NCI-H510A (cell line): ENCODE measurements at regions not wholly inside any gene's neighbourhood (a gene's known extent, or its start where the extent isn't known, plus 50 kb on each side); places are given as distances from the start of the nearest gene placed in this dataset.

ENCODE experiments used
- DNase-seq: peaks from one replicate; lab custom pipeline; 2025; lab: John Stamatoyannopoulos, UW

- DNase-seq: no peak
These were observed 64.2 kb upstream of the ZNF469 start for GRCh38 chr16:88318521-88318920.

DNA sequence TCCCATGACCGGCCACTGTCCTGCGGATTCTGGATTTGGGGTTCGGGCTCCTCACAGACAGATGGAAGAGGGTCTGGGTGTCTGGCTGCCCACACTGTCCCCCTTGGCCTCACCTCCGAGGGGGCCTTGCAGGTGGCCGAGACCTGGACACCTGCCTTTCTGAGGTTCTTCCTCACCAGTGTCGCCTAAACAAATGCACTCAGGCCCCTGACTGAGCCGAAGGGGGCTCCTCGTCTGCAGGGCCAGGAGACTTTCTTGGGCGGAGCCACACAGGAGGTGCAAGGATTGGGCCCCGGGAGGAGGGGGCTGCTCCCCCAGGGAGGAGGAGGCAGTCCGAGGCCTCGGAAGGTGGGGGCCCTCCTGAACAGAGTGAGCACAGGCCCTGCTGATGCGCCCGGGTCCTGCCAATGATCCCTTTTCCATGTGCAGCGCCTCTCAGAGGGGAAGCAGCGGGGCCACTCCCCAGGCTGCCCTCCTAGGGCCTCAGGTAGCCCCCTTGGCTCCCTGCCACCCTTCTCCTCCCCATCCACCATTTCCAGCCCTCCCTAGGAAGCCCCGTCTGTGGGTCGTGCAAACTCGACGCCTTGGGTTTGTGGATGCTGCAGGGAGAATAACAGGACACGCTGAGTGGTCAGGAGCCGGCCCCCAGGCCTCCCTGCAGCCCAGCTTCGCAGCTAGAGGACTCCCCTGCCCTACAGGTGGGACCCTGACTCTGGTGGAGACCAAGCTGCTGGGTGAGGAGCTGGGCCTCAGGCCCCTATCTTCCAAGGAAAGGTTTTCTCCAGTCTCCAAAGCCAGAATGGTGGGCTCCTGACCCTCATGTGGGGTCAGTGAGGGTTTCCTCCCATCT lies 63.4 kb upstream of the ZNF469 start:
- no peak for DNase-seq

DNA sequence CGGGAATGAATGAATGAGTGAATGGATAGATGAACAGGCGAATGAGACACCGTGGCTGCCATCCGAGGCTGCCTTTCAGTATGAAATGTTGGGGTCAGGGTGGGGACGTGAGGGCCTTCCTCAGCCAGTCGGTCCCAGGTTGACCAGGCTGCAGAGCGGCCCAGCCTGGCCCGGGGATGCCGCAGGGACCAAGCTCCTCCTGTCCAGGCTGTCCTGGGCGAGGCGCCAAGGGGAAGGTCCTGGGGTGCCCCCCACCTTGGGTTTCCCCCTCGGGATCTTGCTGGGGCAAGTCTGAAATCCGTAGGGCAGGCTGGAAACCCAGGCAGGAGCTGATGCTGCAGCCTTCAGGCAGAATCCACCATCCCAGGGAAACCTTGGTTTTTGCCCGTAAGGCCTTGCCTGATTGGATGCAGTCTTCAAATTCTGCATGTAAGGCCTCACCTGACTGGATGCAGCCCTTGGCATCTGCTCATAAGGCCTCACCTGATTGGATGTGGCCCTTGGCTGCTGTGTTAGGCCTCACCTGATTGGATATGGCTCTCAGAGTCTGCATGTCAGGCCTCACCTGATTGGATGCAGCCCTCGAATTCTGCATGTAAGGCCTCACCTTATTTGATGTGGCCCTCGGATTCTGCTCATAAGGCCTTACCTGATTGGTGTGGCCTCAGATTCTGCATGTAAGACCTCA lies 61.7 kb upstream of the ZNF469 start:
- no peak for DNase-seq

DNA sequence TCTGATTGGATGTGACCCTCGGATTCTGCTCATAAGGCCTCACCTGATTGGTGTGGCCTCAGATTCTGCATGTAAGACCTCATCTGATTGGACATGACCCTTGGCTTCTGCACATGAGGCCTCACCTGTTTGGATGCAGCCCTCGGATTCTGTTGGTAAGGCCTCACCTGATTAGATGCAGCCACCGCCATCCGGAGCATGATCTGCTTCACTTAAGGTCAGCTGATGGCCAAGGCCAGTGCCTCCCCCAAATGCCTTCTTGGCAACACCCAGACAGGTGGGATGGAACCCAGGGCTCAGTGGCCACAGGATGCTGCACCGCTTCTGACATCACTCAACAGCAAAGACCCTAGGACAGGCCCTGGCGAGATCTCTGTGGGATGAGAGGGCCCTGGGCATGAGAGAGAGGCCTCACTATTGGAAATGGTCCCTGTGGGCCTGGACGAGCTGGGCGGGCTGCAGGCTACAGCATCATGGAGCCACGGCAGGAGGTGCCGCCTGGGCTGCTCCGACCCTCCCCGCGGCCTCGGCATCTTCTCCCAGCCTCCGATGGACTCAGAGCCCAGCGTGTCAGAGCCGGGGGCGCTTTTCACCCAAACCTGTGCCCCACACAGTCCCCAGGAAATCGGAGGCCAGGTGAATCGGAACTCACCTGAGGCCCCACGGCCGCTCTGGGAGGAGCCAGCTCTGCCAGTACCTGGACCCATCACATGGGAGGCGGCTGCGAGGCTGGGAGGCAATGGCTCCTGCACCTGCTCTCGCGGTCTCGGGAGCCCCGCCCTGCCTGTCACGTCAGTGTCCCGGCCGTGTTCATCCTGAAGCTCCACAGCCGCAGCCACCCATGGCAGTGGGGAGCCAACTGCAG lies 60.9 kb upstream of the ZNF469 start:
- DNase-seq: no peak

- DNase-seq: no peak
These were observed 60.2 kb upstream of the ZNF469 start for GRCh38 chr16:88322500-88322970.

GRCh38 chr16:88323041-88323440 lies 59.7 kb upstream of the ZNF469 start:
- no peak for DNase-seq

DNA sequence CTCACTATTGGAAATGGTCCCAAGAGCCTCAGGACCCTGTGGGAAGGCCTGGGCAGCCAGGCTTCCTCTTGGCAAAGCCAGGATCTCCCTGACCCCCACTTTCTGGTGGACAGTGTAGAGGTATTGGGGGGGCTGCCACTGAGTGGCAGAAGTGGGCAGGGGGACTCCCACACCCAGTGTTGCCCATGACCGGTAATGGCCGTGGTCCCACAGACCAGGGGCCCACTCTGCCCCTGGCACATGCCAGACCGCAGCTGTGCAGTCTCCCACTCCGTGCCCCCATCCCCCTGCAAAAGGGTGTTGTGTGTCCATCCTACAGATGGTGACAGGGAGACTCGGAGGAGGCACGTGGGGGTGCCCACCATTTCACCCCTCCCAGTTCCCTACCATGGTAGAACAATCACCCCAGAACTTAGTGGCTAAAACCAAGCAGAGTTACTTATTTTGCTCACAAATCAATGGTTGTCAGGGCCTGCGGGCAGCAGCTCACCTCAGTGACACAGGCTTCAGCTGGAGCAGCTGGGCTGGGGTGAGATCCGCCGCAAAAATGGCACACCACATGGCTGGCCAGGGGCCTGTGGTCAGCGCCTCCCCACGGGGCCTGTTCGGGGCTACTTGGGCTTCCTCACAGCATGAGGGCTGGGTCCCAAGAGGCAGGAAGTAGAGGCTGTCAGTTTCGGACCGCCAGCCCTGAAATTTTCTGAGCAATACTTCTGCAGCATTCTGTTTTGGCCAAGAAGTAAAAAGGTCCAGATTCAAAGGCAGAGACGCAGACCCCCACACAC lies 59.0 kb upstream of the ZNF469 start:
- DNase-seq: no peak

GRCh38 chr16:88325087-88325750 lies 57.5 kb upstream of the ZNF469 start:
- no peak for DNase-seq

DNA sequence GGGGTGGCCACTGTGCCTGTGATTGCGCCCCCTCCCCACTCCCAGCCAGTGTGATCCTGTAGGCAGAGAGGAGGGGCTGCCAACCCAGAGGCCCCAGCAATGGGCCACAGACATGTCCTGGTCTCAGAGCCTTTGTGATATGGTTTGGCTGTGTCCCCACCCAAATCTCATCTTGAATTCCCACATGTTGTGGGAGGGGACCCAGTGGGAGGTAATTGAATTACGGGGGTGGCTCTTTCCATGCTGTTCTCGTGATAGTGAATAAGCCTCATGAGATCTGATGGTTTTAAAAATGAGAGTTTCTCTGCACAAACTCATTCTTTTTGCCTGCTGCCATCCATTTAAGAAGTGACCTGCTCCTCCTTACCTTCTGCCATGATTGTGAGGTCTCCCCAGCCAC lies 56.8 kb upstream of the ZNF469 start:
- DNase-seq: no peak

DNA sequence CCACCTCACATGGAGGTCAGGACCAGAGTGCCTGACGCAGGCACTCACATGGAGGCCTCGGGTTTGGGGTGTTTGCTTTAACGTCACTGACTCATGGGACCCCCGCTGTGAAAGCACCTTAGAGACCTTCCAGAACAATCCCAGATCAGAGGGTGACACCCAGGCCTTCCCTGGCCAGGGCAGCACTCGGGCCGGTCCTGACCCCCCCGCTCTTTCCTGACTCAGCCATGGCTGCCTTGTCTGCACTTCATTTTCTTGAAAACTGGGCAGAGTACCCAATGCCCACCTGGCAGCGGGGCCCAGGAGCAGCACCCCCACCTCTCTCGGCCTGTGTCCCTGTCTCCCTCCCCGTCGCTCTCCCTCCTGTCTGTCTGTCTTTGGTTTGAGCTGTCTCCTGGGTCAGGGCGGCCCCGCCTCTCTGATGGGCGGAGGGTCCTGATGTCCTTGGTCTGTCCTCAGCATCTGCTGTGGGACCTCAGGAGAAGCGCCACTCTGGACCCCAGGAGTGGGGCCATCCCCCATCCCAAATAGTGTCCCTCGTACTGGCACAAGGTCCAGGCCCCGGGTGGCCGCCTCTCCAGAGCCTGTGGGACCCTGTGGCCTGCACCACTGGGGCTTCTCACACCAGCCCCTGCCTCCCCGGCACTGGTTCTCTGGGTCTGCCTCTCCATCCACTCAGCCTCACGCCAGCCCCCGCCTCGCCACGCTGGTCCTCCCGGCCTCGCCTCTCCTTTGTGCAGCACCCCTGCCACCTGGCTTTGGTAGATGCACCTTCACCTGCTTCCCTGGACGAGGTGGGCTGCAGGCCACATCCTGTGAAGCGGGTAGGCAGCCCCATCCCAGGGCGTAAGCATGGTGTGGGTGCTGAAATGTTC lies 55.9 kb upstream of the ZNF469 start:
- no peak for DNase-seq

- no peak for DNase-seq
These were observed 55.0 kb upstream of the ZNF469 start for GRCh38 chr16:88327561-88328312.

GRCh38 chr16:88328313-88328980 lies 54.3 kb upstream of the ZNF469 start:
- no peak for DNase-seq

DNA sequence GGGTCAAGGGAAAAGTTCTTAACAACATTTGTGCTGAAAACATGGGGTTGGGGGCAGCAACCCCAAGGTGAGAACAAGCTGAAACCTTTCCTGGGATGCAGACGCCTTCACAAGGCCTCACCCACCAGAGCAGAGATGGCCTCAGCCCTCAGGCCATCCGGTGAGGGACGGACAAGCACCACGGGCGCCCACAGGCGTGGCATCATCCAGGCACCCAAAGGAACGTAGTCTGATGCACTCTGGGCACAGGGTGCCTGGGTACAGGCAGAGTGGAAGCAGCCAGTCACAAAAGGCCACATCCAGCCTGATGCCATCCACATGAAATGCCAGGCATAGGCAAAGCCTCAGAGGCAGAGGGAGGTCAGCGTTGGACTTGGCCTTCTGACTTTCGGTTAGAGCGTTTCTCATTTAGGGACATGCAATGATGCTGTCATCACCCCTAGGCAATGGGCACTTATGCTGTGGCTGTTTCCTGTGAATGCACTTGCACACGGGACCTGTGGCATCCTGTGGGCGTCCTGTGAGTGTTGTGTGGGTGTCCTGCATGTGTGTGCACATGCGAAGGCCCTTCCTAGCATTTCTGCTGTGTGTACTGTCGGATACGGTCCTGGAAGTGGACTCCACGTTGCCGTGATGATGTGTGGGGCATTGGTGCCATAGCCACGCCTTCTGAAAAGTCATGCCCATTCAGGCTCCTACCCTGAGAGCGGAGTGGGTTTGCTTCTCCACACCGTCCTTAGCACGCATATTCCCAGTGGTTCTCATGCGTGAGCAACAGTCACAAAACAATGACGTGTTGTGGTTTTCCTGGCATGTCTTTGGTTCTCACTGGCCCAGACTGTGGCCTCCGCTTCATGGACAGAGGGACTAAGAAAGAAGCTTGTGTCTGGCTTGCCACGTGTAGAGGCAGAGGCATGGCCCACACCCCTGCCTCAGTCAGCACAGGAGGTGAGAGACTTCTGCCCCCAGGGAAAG lies 52.7 kb upstream of the ZNF469 start:
- no peak for DNase-seq

DNA sequence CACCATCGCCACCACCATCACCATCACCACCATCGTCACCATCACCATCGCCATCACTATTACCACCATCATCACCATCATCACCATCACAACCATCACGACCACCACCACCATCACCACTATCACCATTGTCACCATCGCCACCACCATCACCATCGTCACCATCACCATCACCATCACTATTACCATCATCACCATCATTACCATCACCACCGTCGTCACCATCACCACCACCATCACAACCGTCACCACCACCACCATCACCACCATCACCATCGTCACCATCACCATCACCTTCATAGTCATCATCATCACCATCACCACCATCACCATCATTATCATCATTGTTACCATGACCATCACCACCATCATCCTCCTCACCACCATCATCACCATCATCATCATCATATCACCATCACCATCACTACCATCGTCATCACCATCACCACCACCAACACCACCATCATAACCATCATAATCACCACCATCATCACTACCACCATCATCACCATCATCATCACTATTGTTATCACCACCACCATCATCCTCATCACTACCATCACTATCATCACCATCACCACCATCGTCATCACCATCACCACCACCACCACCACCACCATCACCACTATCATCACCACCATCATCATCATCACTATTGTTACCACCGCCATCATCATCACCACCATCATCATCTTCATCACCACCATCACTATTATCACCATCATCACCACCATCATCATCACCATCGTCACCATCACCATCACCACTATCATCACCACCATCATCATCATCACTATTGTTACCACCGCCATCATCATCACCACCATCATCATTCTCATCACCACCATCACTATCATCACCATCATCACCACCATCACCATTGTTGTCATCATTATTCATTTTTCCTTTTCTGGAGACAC lies 51.5 kb upstream of the ZNF469 start:
- no peak for DNase-seq

GRCh38 chr16:88331989-88332920 lies 50.5 kb upstream of the ZNF469 start:
- no peak for DNase-seq
